ENCODE measurements at regions not wholly inside any gene's neighbourhood (a gene's known extent, or its start where the extent isn't known, plus 50 kb on each side); places are given as distances from the start of the nearest gene placed in this dataset.

DNA sequence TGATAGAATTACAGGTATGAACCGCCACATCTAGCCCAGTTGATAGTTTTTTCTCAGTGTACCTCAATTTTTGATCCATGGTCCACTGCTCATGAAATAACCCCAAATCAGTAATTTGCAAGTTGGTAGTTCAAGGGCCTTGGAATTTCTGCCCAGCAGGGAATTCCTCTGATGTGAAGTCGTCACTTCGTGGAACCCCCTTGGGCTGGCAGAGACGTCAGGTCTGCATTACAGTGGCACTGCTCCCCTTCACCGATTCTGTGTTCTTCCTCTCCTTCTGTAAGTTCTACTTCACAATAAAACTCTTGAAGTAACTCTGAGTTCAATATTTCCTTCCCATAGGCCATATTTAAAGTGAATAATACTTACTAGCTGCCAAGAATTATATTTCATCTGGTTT lies 881.0 kb downstream of the OTOL1 start:
- no peak for TF ChIP-seq NR2C2 (IDR thresholded peaks at IDR 0.05; ENCODE audit: borderline replicate concordance, control insufficient read depth, insufficient read length, low read depth)
- TF ChIP-seq HDAC2 (IDR thresholded peaks at IDR 0.05) = no peak
- TF ChIP-seq EZH2 (IDR thresholded peaks at IDR 0.05; ENCODE audit: borderline replicate concordance, control insufficient read depth, low read depth, low read length) = no peak
- TF ChIP-seq POLR2A (IDR thresholded peaks at IDR 0.05; ENCODE audit: low read depth, low read length) = no peak
- TF ChIP-seq, protein P1, sequence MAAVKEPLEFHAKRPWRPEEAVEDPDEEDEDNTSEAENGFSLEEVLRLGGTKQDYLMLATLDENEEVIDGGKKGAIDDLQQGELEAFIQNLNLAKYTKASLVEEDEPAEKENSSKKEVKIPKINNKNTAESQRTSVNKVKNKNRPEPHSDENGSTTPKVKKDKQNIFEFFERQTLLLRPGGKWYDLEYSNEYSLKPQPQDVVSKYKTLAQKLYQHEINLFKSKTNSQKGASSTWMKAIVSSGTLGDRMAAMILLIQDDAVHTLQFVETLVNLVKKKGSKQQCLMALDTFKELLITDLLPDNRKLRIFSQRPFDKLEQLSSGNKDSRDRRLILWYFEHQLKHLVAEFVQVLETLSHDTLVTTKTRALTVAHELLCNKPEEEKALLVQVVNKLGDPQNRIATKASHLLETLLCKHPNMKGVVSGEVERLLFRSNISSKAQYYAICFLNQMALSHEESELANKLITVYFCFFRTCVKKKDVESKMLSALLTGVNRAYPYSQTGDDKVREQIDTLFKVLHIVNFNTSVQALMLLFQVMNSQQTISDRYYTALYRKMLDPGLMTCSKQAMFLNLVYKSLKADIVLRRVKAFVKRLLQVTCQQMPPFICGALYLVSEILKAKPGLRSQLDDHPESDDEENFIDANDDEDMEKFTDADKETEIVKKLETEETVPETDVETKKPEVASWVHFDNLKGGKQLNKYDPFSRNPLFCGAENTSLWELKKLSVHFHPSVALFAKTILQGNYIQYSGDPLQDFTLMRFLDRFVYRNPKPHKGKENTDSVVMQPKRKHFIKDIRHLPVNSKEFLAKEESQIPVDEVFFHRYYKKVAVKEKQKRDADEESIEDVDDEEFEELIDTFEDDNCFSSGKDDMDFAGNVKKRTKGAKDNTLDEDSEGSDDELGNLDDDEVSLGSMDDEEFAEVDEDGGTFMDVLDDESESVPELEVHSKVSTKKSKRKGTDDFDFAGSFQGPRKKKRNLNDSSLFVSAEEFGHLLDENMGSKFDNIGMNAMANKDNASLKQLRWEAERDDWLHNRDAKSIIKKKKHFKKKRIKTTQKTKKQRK (IDR thresholded peaks at IDR 0.05; ENCODE audit: low read depth, low read length) = no peak
- no peak for TF ChIP-seq CBFB (IDR thresholded peaks at IDR 0.05; ENCODE audit: low read depth)
